Caki2 (cell line): ENCODE measurements at regions not wholly inside any gene's neighbourhood (a gene's known extent, or its start where the extent isn't known, plus 50 kb on each side); places are given as distances from the start of the nearest gene placed in this dataset.

Experiments
- DNase-seq: peaks from one replicate; pipeline ENCODE4 v3.0.0-alpha.2; 2015; ENCODE audit warnings: low read depth
- in situ Hi-C: cut with HindIII; loops from 2 replicates; pipeline ENCODE4 v1.10.0; 2016; ENCODE audit warnings: low sequenced_read_pairs, low pct_unique_long_range_greater_than_20kb, mixed read lengths

DNA sequence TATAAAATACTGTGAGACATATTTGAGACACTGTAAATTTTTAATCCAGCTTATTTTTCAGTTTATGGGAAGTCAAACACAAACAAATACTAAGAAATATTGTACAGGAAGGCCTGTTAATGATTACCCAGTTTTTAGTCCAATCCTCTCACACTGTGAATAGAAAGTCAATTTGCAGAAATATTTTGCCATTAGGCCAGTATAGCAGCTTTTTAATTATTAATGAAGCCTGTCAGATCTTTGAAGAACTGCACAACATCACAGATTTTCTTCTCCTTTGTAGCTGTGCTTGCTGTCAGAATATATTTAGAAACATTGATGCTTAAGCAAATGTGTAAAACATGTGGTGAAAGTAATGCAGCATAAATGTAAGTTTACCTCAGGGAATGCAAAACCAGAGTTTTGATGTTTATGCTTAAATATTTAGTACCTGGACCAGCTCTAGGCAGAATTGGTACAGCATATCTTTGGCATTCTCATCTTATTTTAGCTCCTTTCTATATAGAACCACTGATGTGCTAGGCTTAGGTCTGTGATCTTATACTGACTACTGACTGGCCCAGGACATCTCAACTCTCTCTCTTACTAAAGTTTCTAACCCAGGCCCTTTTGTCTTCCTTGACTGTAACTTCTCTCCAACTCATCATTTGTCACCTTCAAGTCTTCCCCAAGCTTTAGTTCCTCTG, 230.8 kb upstream of the NAV3 start:
- peak; percentile 12 for DNase-seq
- in situ Hi-C loops: no loop called here

- in situ Hi-C loops: no loop called here
- no peak for DNase-seq
These were observed 236.3 kb upstream of the NAV3 start for GRCh38 chr12:77594366-77594765.

DNA sequence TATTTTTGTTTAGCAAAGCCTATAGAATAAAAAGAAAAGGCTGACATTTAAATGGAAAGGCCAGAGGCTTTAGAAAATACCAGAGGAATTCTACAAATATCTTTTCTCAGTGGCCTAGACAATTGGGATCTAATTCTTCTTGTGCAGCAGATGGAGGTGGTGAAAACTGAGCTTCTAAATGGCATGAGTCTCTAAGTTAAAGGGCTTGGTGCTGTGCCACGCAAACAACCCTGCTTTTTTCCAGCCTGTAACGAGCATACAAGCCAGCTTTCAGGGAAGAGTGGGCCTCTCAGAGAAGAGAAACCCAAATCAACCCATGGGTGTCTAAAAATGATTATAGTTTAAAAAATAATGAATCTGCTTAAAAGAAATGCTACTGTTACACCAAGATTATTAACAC, 237.9 kb upstream of the NAV3 start:
- DNase-seq: no peak
- in situ Hi-C loops: no loop called here

DNA sequence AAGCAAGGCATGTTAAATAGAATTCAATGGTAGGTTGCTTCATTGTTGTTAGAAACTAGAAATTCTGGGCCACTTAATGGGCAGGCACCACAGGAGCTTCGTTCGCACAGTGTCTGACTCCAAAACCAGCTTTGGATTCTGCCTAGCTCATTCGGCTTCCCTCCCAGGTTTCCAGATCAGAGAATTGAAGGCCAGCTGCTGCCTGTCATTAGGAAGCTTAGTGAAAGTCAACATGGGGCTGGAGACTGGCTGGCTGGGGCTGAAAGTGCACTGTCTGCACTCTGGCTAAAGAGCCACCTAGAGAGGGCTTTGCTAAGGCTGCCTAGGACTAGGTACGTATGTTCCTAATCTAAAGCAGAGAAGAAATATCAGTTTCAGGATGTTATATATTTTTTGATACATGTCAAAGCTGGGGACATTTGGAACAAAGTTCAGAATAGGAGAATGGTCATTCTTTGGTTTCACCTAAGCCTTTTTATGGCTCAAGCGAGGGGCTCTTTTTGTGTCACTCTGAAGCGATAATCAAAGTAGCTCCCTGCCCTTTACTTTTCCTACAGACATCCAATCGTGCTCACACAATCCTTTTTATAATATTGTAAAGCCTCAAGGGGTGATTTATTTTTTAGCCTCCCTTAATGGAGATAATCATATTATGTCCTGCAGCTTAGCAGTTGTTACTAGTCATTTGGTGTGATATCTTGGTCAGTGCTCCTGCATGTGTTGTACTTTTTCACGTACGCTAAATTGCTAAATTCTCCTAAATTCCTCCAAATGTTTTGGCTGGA, 238.5 kb upstream of the NAV3 start:
- in situ Hi-C loops: no loop called here

GRCh38 chr12:77590306-77590705, 240.4 kb upstream of the NAV3 start:
- DNase-seq: no peak
- in situ Hi-C loops: no loop called here

More for the DNA sequence above, 238.5 kb upstream of the NAV3 start:
- no peak for DNase-seq

- in situ Hi-C loops: no loop called here
- DNase-seq: no peak
These were observed 245.8 kb upstream of the NAV3 start for GRCh38 chr12:77584860-77585259.

DNA sequence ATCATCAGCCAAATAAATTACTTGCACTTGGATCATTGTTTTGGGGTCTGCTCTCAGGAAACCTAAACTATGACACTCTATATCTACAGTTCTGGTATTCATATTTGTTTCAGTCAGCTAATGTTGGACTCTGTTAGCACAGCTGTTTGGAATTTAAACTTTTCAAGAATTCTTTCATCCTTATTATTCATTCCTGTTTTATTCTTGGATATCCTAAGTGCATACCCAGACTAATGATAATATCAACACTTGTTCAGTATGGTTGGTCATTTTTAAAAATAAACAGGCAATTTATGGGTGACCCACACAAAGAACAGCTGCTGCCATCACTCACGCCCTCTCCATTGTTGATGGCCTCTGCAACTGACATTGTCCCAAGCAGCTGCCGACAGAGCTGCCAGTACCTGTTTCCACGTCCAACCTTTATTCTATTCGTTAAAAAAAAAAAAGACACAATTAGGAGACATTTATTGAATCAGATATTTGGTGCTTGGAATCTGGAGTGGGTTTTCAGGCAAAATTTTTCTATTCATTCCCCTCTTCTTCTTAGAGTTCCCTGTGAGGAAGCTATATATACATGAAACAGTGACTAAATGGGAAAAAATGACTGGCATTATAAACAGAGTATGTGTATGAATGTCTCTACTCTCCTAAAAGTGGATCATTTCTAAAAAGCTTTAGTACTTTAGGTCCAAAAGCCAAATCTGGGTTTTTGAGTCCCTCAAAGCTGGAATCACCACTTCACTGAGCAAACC, 252.1 kb upstream of the NAV3 start:
- DNase-seq: no peak
- in situ Hi-C loops: no loop called here

GRCh38 chr12:77577791-77578190, 252.9 kb upstream of the NAV3 start:
- DNase-seq: no peak
- in situ Hi-C loops: no loop called here

- DNase-seq: no peak
These were observed 255.2 kb upstream of the NAV3 start for GRCh38 chr12:77575376-77575919.

DNA sequence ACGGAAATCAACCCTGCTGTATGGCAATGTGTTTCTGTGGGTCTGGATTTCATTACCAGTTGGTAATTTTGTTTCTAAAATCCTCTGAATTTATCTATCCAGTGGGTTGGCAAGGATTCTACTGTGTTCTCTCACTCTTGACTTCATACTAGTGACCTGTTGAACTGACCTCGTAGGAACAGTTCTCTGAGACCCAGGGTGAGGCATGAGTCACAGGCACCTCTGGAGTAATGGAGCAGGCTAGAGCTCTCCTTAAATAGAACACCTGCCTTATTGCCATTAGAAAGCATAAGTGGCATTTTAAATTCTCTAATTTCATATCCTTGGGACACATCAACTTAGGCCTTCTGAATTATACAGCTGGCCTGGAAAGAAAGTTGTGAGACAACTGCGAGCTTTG, 258.3 kb upstream of the NAV3 start:
- in situ Hi-C loops: no loop called here
- no peak for DNase-seq

More at GRCh38 chr12:77575376-77575919, 255.2 kb upstream of the NAV3 start:
- in situ Hi-C loops: no loop called here

- no peak for DNase-seq
- in situ Hi-C loops: no loop called here
These were observed 258.9 kb upstream of the NAV3 start for GRCh38 chr12:77571768-77572167.

- in situ Hi-C loops: no loop called here
- DNase-seq: no peak
These were observed 259.6 kb upstream of the NAV3 start for GRCh38 chr12:77571127-77571526.

DNA sequence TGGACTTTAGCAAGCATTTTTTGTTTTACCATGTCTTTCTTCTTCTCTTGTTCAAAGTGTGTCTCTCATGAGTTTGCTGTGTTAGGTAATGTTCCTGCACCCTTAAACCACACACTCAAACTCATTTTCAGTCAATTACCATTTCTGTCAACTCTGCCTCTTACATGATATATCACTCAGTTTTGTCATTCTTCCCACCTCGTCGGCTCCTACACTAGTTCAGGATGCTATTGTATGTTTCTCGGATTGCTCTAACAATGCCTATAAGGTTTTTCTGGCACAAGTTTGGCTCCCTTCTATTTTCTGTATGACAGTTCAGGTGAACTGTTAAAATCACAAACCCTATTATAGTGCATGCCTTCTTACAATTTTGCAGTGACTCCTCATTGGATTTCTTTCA, 260.8 kb upstream of the NAV3 start:
- no peak for DNase-seq
- in situ Hi-C loops: no loop called here

- in situ Hi-C loops: no loop called here
These were observed 270.0 kb upstream of the NAV3 start for GRCh38 chr12:77560714-77561113.

DNA sequence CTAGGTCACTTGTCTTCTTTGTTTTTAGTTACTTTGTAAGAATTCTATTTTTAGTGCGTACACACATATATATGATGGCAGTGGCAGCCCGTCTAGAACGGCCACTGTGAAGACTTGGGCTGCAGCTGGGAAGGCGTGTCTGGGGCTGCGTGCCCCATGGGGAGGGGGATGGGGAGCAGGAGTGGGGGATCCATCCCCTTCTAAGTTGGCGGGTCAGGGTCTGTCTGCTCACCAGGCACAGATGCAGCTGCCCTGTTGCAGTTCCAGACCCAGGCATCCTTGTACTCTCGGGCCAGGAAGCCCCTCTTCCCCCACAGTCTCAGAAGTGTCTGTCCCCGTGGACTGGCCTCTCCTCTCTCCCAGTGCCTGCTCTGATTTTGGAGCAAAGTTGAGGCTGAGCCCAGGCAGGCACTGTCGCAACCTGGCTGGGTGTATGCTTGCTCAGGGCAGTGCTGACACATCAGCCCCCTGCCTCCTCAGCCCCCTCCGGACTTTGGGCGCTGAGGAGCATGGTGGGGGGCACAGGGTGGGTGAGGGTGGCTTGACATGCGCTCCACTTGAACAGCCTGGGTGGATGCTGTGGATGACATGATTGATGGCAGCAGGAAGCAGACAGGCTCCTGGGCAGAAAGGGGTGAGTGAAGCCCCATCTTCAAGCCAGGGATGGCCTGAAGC, 271.2 kb upstream of the NAV3 start:
- in situ Hi-C loops: no loop called here
- no peak for DNase-seq

More at GRCh38 chr12:77560714-77561113, 270.0 kb upstream of the NAV3 start:
- DNase-seq: no peak

- in situ Hi-C loops: no loop called here
- DNase-seq: no peak
These were observed 275.6 kb upstream of the NAV3 start for GRCh38 chr12:77555074-77555473.

- in situ Hi-C loops: no loop called here
- DNase-seq: no peak
These were observed 276.6 kb upstream of the NAV3 start for GRCh38 chr12:77553976-77554619.
